Skin epidermis (tissue), 12 donors: ENCODE measurements at regions not wholly inside any gene's neighbourhood (a gene's known extent, or its start where the extent isn't known, plus 50 kb on each side); places are given as distances from the start of the nearest gene placed in this dataset.
A peak's percentile ranks its signal among the peaks of the same experiment; 100 is the strongest.

Source experiments
- H3K27ac ChIP-seq, 21 experiments: fragments of 200-600 bp; sonication (generic) in 11 of 21; one replicate each; pipeline ENCODE4 v1.5.0; 2020; ENCODE audit warnings: mild to moderate bottlenecking in 3 of 21, inconsistent platforms in 2 of 21, moderate library complexity in 2 of 21
- H3K4me3 ChIP-seq, 7 experiments: fragments of 200-600 bp; sonication (generic) in 2 of 7; one replicate each; pipeline ENCODE4 v1.5.0; 2020; ENCODE audit warnings: inconsistent platforms in 2 of 7, mild to moderate bottlenecking in 2 of 7, moderate library complexity in 1 of 7

DNA sequence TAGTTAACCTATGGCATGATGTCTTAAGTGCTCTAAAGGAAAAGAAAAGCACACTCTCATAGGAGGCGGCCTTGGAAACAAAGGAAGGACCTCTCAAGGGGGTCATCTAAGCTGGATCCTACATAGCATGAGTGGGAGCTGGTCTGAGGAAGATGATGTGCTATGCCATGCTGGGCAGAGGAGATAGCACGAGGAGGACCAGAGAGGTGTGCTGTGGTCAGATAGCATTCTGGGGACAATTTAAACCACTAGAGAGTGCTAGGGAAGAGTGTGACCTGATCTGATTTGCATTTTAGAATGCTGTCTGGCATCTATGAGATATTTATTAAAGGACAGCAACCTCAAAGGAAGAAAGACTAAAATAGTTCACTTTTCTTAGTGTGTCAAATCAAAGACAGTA, 910.1 kb upstream of the CELF4 start:
- no peak overlapping the region for H3K27ac ChIP-seq
- H3K4me3 ChIP-seq = no peak overlapping the region

DNA sequence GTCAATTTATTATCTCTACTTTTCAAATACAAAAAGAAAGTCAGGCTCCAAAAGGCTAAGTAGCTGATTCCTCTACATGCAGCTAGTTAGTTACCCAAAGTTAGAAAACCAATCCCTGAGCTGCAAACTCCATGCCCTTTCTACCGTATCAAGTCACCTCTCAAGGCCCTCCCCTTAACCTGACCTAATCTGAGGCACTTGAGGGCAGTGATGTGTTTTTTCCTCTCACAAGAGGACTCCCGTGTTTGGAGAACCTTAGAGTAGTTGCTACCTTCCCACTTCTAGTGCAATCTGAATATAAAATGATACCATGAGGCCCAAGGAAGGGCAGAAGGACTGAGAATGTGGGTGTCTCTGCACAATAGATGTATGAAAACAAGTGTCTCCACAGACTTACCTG, 907.9 kb upstream of the CELF4 start:
- Histone ChIP-seq H3K4me3 (no peak overlapping the region), H3K27ac (no peak overlapping the region)

DNA sequence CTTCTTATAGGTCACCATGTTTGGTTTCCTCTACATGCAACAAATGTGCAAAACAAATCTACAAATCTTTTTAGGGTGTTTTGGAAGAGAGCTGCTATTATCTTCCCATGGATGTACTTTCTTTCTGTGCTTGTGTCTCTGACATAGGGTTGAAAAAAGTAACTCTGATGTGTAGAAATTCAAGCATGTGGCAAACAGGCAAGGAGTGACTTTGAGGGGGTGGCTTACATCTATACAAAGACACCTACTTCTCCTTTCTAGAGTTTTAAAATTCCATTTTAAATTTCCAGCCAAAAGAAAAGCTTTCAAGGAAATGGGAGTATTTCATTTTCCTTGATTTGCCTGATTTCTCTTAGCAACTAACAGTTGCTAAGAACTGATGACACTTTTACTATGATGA, 904.8 kb upstream of the CELF4 start:
- H3K4me3 ChIP-seq = no peak overlapping the region
- H3K27ac ChIP-seq = no peak overlapping the region

DNA sequence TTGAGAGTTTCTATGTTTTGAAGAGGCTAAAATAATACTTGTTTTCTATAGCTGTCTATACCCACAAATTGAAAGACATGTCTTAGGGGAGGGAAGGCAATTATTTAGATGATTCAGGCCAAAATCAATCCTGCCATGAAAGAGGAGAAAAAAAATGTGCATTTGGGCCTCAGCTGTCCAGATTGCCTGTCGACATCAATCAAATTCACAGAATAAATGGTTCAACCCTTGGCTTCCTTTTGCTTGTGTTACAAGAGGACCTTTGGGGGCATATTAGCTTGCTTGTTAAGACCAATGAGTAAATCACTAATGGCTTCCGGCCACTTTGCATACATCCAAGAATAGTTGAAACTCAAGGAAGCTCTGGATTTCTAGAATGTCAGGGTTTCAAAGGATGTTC, 900.8 kb upstream of the CELF4 start:
- Histone ChIP-seq H3K27ac (no peak overlapping the region), H3K4me3 (no peak overlapping the region)

DNA sequence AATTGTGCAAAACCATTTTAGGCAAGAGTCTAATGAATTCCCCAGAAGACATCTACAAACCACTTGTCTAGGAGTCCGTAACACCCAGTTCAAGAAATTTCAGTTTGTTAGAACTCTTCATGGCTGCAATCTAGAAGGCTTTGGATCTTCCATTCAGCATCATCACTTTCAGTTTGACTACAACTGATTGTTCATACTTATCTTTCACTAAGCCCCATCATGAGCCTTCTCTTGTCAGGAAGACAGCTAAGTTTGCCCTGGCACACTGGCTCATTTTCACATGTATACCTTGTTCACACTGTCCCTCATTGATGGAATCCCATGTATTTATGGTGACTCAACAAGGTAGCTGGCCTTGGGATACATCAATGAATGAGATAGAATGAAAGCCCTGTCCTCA, 898.4 kb upstream of the CELF4 start:
- no peak overlapping the region for H3K27ac ChIP-seq
- no peak overlapping the region for H3K4me3 ChIP-seq

DNA sequence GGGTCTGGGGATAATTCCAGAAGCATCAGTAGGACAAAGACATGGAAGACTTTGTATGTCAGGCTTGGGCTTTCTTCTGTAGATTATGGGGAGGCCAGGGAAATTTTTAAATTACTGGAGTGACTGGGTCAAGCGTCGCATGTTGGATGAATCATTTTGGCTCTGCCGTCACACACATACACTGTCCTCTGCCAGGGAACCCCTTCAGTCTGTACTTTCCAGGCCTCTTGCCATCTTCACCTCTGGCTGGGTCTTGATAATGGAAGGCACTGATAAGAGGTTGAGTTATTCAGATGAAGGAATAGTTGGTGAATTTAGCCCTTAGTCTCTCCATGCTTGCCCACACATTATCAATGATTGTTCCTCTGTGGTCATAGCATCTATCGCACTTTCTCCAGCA, 895.1 kb upstream of the CELF4 start:
- no peak overlapping the region for H3K27ac ChIP-seq

DNA sequence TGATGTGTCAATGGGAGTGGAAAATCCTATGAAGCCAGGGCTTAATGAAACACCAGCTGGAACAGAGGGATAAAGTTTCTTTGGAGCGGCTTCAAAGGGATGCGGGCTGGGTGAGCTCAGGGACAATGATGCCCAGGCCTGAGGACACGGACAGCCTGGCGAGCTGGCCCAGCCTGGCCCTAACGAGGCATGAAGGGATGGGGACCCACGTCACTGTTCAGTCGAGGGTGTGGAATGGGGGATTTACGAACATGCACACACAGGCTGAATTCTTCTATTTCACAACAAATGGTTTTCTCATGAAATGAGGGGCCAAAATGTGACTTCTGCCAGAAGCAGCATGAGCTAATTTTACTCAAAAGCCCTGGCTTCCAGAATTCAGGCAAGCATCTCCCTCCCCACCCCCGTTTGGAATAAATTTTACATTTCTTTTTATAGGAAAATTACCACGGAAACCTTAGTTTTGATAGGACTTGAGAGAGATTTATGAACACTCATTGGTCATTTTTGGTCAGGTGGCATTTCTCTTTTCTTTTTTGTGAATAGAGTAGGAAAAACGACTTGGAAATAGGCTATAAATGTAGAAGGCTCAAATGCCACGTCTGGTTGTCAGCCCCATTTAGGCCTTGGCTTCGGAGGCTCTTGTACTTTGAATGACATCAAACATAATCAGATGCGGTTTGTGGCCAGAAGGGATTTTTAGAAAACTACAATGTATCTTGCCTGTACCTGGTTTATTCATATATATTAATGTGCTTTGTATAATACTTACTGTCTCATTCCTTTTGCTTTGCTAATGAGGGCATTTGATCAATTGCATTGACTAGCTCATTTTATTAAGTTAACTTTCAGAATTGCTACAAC, 893.8 kb upstream of the CELF4 start:
- peak overlapping the region in 1 of 21 experiments; percentile 6 for H3K27ac ChIP-seq
- H3K4me3 ChIP-seq = no peak overlapping the region

More for the DNA sequence above, 895.1 kb upstream of the CELF4 start:
- H3K4me3 ChIP-seq = no peak overlapping the region

DNA sequence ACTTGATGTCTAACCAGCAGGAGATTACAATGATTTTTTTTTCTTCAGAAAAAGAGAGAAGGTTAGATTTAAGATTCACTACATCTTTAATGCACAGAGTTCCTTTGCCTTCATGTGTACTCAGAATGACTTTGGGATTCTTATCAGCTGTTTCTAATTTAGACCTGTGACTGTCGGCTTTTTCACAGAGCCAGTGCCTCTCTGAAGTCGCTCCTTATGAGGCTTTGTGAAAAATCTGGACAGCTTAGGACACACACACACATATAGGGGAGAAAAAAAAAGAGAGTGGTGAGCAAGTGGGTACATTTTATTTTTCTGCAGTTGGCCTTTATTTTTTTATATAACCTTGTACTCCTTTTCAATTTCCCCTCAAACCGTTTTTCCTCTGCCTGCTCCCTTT, 893.1 kb upstream of the CELF4 start:
- H3K27ac ChIP-seq = peak overlapping the region in 2 of 21 experiments; percentile 27 to 28
- H3K4me3 ChIP-seq = no peak overlapping the region

DNA sequence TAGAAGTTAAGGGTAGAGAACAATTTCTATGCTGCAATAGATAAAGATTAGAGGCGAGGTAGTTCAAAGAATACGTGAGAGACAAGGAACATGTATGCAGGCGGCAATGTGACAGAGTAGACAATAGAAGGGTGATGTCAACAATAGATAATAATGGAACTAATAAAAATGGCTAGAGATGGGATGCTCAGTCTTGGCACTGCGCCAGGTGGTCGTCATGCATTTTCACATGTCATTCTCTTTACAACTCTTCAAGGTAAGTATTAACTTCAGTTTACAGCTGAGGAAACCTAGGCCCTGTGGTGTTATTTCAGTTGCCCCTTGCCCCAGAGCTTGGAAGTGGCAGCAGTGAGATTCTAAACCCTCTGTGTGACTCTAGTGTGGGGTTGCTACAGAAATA, 890.7 kb upstream of the CELF4 start:
- no peak overlapping the region for H3K4me3 ChIP-seq
- H3K27ac ChIP-seq = no peak overlapping the region

DNA sequence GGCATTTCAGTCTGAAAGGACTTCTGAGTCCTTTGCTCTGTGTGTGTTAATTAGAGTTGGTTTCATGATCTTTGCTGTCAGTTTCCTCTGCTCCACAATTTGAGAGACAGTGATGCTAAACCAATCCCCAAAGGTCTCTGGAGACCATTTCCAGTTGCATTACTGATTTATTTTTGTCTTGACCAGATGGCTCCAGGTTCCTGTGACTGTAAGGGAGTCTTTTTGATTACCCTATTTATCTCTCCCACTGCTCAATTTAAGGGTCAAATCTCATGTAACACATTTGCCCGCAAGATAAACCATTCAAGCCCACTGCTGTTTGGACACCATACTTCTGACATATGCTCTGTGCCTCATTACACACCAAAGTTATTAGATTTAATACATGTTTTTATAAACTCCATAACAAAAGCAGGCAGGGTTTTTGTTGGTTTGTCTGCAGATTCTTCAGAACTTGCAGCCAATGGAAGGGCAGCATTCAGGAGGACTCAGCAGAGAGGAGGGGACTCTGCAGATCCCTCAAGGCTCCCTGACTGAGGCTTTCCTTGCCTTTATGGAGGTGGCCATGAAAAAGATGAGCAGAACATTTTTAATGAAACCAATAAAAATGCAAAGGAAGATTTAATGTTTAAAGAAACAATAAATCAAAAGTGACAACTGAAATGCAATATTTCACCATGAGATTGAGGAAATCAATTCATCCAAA, 889.3 kb upstream of the CELF4 start:
- Histone ChIP-seq H3K27ac (no peak overlapping the region), H3K4me3 (no peak overlapping the region)

DNA sequence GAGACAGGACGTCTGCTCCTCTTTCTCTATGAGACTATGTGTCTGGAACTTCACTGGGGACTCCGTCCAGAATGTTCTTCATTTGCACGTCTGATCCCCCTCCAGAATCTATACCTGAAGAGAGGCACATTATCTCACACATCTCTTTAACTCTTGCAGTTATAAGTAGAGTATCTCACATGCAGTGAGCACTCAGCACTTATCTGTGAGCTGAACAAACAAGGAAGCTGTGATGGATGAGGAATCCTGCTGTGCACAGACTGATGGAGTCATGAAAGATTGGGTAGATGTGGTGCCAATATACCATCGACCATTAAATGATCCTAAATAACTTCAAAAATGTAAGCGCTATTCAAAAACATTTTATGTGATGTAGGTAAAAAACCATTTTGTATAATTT, 888.3 kb upstream of the CELF4 start:
- Histone ChIP-seq H3K4me3 (no peak overlapping the region), H3K27ac (no peak overlapping the region)

DNA sequence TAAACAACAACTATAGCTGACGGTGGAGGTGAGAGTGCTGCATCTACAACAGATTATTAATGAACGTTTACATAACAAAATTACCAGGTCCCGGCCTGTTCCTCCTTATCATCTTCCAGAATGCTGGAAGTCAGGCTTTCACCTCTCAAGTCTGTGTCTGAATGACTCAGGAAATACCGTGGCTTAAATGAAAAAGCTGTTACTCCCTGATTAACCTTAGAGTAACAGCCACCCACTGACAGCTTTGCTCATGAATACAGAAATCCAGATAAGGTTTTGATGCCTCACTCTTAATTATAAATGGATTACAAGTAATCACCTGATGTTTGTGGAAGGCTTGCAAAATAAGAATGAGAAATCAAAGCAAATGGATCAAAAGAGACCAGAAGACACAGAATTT, 885.3 kb upstream of the CELF4 start:
- Histone ChIP-seq H3K27ac (no peak overlapping the region), H3K4me3 (no peak overlapping the region)

DNA sequence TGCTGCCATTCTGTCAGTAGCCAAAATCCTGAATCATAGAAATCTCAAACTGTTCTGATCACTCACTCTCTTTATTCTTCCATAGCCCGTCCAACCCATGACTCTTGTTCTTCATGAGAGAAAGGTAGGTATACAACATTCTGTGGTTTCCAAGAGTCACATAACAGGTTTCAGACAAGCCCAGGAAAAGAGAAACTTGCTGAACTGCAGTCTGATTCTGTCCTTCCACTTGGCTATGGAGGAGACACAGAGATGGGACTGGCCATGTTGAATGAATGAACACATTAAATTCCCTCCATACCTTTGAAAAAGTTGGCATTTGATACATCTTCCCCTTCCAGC, 880.2 kb upstream of the CELF4 start:
- H3K4me3 ChIP-seq = no peak overlapping the region
- H3K27ac ChIP-seq = no peak overlapping the region

DNA sequence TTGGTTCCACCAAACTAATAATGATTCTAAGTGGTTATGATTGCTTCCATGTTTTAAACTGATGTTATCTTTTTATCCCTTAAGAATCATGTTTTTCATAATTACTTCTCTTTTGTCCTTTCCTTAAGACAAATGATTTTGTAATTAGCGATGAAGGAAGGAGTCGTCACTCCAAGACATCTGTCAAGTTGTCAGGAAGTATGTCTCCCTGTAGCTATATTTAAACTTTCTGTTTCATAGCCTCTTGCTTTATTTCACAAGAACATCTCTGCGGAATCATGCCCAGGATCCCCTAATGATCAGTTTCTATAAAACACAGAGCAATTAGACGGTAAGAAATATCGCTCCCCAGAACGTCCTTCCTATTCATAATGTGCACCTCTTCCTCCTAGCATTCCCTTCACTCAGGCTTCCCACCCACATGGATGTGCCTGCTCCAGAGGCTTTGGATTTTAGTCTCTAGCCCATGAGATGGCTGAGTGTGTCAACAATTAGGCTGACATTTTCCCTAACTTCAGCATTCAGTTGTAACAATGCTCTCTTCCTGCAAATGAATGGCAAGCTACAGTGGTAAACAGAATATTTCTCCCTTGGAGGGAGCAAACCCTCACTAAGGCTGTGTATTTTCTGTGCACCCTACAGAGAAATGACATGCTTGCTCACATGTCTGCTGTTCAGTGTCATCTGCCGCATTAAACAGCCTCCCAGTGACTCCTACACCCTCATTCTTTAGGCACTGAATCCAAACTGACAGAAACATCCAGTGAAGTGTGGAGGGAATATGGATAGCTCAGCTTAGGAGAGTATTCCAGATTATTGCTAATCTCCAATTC, 879.6 kb upstream of the CELF4 start:
- Histone ChIP-seq H3K4me3 (no peak overlapping the region), H3K27ac (no peak overlapping the region)

DNA sequence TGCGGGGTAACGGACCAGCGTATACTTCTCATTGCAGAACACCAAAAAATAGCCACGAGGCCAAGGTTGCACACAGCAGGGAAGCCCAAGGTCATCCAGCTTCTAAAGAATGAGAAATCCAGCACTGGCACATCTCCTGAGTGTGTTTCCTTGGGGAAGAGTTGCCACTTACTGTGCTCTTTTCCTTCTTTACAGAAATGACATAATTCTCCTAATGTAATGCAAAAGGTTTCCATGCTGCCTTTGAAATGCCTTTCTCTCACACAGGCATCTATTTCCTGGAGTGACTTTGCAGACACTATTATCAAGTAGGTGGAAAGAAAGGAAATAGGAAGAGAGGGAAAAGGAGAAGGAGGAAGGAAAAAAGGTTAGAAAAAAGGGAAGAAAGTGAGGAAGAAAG, 862.1 kb upstream of the CELF4 start:
- no peak overlapping the region for H3K27ac ChIP-seq
- H3K4me3 ChIP-seq = no peak overlapping the region

DNA sequence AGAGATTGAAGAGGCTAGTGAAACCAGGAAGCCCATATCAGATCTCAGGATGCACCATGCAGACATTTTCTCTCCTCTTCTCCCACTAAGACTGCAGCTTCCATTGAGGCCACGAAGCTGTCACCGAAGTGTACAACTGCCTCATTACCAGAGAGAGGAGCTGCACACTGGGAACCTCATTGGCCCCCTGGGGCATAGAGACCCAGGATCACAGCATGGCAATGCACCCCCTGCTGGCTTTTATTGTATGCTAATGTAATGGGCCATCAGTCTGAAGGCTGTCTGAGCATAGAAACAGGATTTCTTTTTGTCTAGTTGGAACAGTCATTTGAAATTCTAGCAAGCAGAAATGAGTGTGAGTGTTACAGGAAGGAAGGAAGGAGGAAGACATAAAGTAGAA, 861.6 kb upstream of the CELF4 start:
- Histone ChIP-seq H3K27ac (no peak overlapping the region), H3K4me3 (no peak overlapping the region)

DNA sequence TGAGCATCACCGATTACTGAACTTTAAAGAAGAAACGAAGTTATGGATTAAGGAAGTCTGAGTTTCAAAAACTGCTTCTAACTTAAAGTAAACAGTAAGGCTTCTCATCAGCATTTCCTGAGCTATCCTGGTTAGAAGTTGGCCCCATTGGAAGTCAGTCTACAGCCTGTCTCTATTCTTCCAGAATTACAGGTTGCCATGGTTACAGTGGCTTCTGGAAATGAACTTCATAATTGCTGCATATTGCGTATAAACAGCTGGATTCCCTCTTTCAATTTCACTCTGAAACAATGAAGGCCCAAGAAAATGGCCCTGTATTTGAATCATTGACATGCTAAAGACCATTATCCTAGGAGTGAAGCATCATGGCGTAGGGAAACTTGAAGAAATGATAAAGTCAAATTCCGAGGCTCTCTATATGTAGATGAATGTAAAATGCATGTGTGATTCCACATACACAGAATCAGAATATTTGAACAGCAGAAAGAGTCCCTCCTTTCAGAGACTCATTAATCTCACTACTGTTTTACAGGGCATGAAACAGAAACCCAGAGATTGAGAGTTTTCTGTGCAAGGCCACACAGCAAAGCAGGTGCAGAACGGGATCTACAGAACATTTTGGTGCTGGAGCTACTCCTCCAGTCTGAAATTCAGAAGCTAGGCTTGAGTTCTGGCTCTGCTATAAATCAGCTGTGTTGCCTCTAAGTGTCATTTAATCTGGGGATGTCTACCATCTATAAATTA, 856.4 kb upstream of the CELF4 start:
- H3K27ac ChIP-seq = no peak overlapping the region

DNA sequence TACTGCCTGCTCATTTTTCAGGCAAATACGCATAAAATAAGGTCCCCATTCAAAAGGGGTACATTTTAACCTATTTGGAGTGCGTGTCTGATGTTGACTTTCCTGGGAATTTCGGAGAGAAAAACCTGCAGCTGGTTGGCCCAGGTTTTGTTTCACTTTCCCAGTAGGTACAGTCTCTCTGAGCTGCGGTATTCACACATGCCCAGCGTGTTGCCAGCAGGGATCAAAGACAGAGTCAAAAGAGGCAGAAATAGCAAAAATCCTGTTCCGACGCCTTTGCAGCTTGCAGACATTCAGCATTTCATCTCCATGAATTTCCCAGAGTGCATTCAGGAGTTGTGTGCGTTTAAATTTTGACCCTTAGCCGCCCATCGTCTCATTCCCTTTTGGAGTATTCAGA, 855.4 kb upstream of the CELF4 start:
- H3K4me3 ChIP-seq = no peak overlapping the region
- H3K27ac ChIP-seq = no peak overlapping the region

More for the DNA sequence above, 856.4 kb upstream of the CELF4 start:
- H3K4me3 ChIP-seq = no peak overlapping the region

DNA sequence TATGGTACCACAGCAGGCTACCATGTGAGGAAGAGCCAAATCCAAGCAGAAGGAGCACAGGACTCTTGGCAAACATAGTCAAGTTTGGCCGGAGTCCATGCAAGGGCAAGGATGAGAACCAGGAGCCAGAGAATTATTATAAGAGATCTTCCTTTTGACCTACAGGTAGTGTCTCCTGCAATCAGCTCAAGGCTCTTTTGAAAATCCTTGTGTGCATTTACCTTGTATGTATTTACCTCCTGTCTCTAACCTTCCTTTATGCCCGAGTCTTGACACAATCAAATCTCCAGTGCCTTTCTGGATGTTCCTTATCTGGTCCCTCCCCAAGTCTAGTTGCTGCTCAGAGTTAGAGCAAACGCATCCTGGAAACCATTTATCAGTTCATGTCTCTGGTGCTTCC, 855.0 kb upstream of the CELF4 start:
- Histone ChIP-seq H3K27ac (no peak overlapping the region), H3K4me3 (no peak overlapping the region)

DNA sequence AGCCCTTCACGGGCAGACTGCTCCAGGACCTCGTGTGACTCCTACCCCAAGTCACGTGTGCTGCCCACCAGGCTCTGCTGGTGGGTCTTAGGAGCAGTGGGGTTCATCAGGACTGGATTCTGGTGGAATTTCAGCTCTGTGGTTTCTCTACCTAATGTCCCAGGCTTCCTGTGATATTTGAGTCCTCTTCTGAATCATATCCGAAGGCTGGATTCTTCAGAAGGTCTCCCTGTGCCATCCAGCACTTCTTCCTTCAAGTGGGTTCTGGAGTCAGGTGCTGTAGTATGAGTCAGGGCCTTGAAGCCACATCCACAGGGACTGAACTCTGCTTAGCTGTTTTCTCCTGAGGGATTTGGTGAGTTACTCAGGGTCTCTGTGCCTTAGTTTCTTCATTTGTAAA, 850.2 kb upstream of the CELF4 start:
- Histone ChIP-seq H3K27ac (no peak overlapping the region), H3K4me3 (no peak overlapping the region)
